Breast epithelium (tissue), 4 donors: ENCODE measurements at regions not wholly inside any gene's neighbourhood (a gene's known extent, or its start where the extent isn't known, plus 50 kb on each side); places are given as distances from the start of the nearest gene placed in this dataset.

Experiments used
- DNase-seq, 2 donors: peaks; one replicate each; pipeline ENCODE4 v3.0.0-alpha.2; 2019; ENCODE audit warnings: low spot score in 2 of 2
- H3K27ac ChIP-seq, 2 donors: fragments of 200-600 bp; sonication (generic) in 1 of 2; one replicate each; pipeline ENCODE4 v1.5.1; 2016 to 2019; ENCODE audit warnings: mild to moderate bottlenecking in 1 of 2
- H3K27me3 ChIP-seq, 2 donors: fragments of 200-600 bp; sonication (generic) in 1 of 2; one replicate each; pipeline versions ENCODE4 v1.5.1 to v1.6.0; 2017 to 2019; ENCODE audit warnings: control low read depth in 1 of 2, mild to moderate bottlenecking in 1 of 2
- H3K36me3 ChIP-seq: fragments of 200-600 bp; one replicate; pipeline ENCODE4 v1.5.1; 2019
- H3K4me1 ChIP-seq, 2 donors: fragments of 200-600 bp; sonication (generic); one replicate each; pipeline ENCODE4 v1.5.1; 2016 to 2019; ENCODE audit warnings: control low read depth in 1 of 2
- H3K4me3 ChIP-seq, 3 donors: fragments of 200-600 bp; sonication (generic); 1 replicate in 2 of 3; 2 replicates in 1 of 3; pipeline ENCODE4 v1.5.1; 2016 to 2019; ENCODE audit warnings: mild to moderate bottlenecking in 3 of 3, moderate library complexity in 2 of 3
- H3K9me3 ChIP-seq, 2 donors: fragments of 200-600 bp; sonication (generic) in 1 of 2; one replicate each; pipeline ENCODE4 v1.5.1; 2016 to 2019; ENCODE audit warnings: control low read depth in 1 of 2
- CTCF ChIP-seq, 3 donors: fragments of 450-650 bp; IDR thresholded peaks; one replicate each; pipeline ENCODE4 v1.5.1; 2016 to 2017; ENCODE audit warnings: antibody characterized with exemption in 3 of 3, mild to moderate bottlenecking in 3 of 3, moderate library complexity in 3 of 3
- POLR2A ChIP-seq: fragments of 450-650 bp; IDR thresholded peaks from one replicate; pipeline ENCODE4 v1.6.1; 2016; ENCODE audit warnings: antibody characterized with exemption, mild to moderate bottlenecking, moderate library complexity
- POLR2AphosphoS5 ChIP-seq, 3 donors: sonication (generic); formaldehyde crosslinking; IDR thresholded peaks; one replicate each; pipeline ENCODE4 v1.6.1; 2017; ENCODE audit warnings: antibody characterized with exemption in 3 of 3
- intact Hi-C: fragments of 100-400 bp; cut with DNase I; formaldehyde crosslinking; loops from one replicate; pipeline ENCODE4 v1.15.1; 2023; ENCODE audit warnings: low total_unique reads

GRCh38 chr3:117310536-117310935 lies 601.0 kb downstream of the TUSC7 start:
- Histone ChIP-seq H3K4me3 (no peak overlapping the region), H3K27ac (no peak overlapping the region), H3K9me3 (no peaks in the 10 kb centered on the region), H3K36me3 (no peaks in the 10 kb centered on the region), H3K27me3 (no peaks in the 10 kb centered on the region), H3K4me1 (no peaks in the 10 kb centered on the region)
- intact Hi-C loops = no loop called here
- TF ChIP-seq POLR2AphosphoS5 (IDR thresholded peaks at IDR 0.05) (no peak), POLR2A (no peak), CTCF (IDR thresholded peaks at IDR 0.05) (no peak)
- no peak for DNase-seq

GRCh38 chr3:117314441-117315150 lies 605.0 kb downstream of the TUSC7 start:
- Histone ChIP-seq H3K4me3 (no peak overlapping the region), H3K27me3 (no peaks in the 10 kb centered on the region), H3K27ac (no peak overlapping the region), H3K9me3 (no peaks in the 10 kb centered on the region), H3K36me3 (no peaks in the 10 kb centered on the region), H3K4me1 (no peaks in the 10 kb centered on the region)
- DNase-seq = no peak
- TF ChIP-seq POLR2A (no peak), POLR2AphosphoS5 (IDR thresholded peaks at IDR 0.05) (no peak), CTCF (IDR thresholded peaks at IDR 0.05) (no peak)
- intact Hi-C loops = no loop called here

GRCh38 chr3:117322866-117323265 lies 613.3 kb downstream of the TUSC7 start:
- TF ChIP-seq POLR2A (no peak), CTCF (IDR thresholded peaks at IDR 0.05) (no peak), POLR2AphosphoS5 (IDR thresholded peaks at IDR 0.05) (no peak)
- H3K9me3 ChIP-seq = peaks cover 0 to 10% of the 10 kb centered on the region in 2 donors
- H3K27me3 ChIP-seq = no peaks in the 10 kb centered on the region
- H3K36me3 ChIP-seq = no peaks in the 10 kb centered on the region
- H3K4me3 ChIP-seq = no peak overlapping the region
- intact Hi-C loops = no loop called here
- H3K4me1 ChIP-seq = no peaks in the 10 kb centered on the region
- no peak for DNase-seq
- no peak overlapping the region for H3K27ac ChIP-seq

GRCh38 chr3:117346901-117347300 lies 637.3 kb downstream of the TUSC7 start:
- Histone ChIP-seq H3K27ac (no peak overlapping the region), H3K36me3 (no peaks in the 10 kb centered on the region), H3K4me1 (no peaks in the 10 kb centered on the region), H3K4me3 (no peak overlapping the region), H3K9me3 (no peaks in the 10 kb centered on the region), H3K27me3 (no peaks in the 10 kb centered on the region)
- intact Hi-C loops = no loop called here
- DNase-seq = no peak
- TF ChIP-seq CTCF (IDR thresholded peaks at IDR 0.05) (no peak), POLR2A (no peak), POLR2AphosphoS5 (IDR thresholded peaks at IDR 0.05) (no peak)

- Histone ChIP-seq H3K27me3 (no peaks in the 10 kb centered on the region), H3K27ac (no peak overlapping the region), H3K4me3 (no peak overlapping the region), H3K9me3 (no peaks in the 10 kb centered on the region), H3K4me1 (no peaks in the 10 kb centered on the region), H3K36me3 (no peaks in the 10 kb centered on the region)
- no peak for DNase-seq
- intact Hi-C loops = no loop called here
- no peak for TF ChIP-seq POLR2A
- TF ChIP-seq CTCF (IDR thresholded peaks at IDR 0.05) = no peak
- no peak for TF ChIP-seq POLR2AphosphoS5 (IDR thresholded peaks at IDR 0.05)
Measured at GRCh38 chr3:117348884-117349283, 639.3 kb downstream of the TUSC7 start.
